DOHH2 (cell line): ENCODE measurements at regions not wholly inside any gene's neighbourhood (a gene's known extent, or its start where the extent isn't known, plus 50 kb on each side); places are given as distances from the start of the nearest gene placed in this dataset.

Source experiments
- H3F3A ChIP-seq: fragments of 200-600 bp; sonication (generic), shearing (Covaris generic); 2 replicates; pipeline ENCODE4 v1.6.0; 2016; ENCODE audit warnings: antibody characterized with exemption, mild to moderate bottlenecking; ENCODE audit not compliant: control insufficient read depth, insufficient read depth
- H3K27ac ChIP-seq: fragments of 200-600 bp; sonication (generic); 2 replicates; pipeline ENCODE4 v1.5.1; 2014; ENCODE audit warnings: low read depth, mild to moderate bottlenecking, low read length, moderate library complexity
- H3K27me3 ChIP-seq: fragments of 200-600 bp; sonication (generic); 2 replicates; pipeline ENCODE4 v1.6.1; 2014; ENCODE audit warnings: mild to moderate bottlenecking, low read length, mixed read lengths; ENCODE audit not compliant: control insufficient read depth
- H3K36me3 ChIP-seq: fragments of 200-600 bp; sonication (generic); 2 replicates; pipeline ENCODE4 v1.6.1; 2014; ENCODE audit warnings: mild to moderate bottlenecking, low read length, moderate library complexity, mixed read lengths; ENCODE audit not compliant: control insufficient read depth
- H3K4me1 ChIP-seq: fragments of 200-600 bp; sonication (generic); 2 replicates; pipeline ENCODE4 v1.6.1; 2014; ENCODE audit warnings: mild to moderate bottlenecking, low read length, mixed read lengths; ENCODE audit not compliant: control insufficient read depth
- H3K4me2 ChIP-seq: fragments of 200-600 bp; sonication (generic); 2 replicates; pipeline ENCODE4 v1.6.0; 2014; ENCODE audit warnings: mild to moderate bottlenecking, low read length, moderate library complexity
- H3K4me3 ChIP-seq: fragments of 200-600 bp; sonication (generic); 2 replicates; pipeline ENCODE4 v1.5.1; 2014; ENCODE audit warnings: mild to moderate bottlenecking, low read length, mixed read lengths
- H3K79me2 ChIP-seq: fragments of 200-600 bp; sonication (generic); 2 replicates; pipeline ENCODE4 v1.6.1; 2014; ENCODE audit warnings: mild to moderate bottlenecking, low read length, mixed read lengths; ENCODE audit not compliant: control insufficient read depth
- H3K9me2 ChIP-seq: fragments of 200-600 bp; sonication (generic); replicated peaks from 2 replicates; pipeline ENCODE4 v1.6.1; 2014; ENCODE audit warnings: mild to moderate bottlenecking, low read length, mixed read lengths; ENCODE audit not compliant: control insufficient read depth
- H3K9me3 ChIP-seq: fragments of 200-600 bp; sonication (generic); 2 replicates; pipeline ENCODE4 v1.6.1; 2014; ENCODE audit warnings: antibody characterized with exemption, low read length, mixed read lengths; ENCODE audit not compliant: control insufficient read depth, insufficient read depth
- H4K20me1 ChIP-seq: fragments of 200-600 bp; sonication (generic); 2 replicates; pipeline ENCODE4 v1.6.0; 2014; ENCODE audit warnings: low read depth, mild to moderate bottlenecking, antibody characterized with exemption, low read length, moderate library complexity; ENCODE audit not compliant: control insufficient read depth, insufficient read depth
- CTCF ChIP-seq: fragments of 200-600 bp; sonication (generic); IDR thresholded peaks from one replicate; pipeline ENCODE4 v1.5.1; 2014; ENCODE audit warnings: antibody characterized with exemption, mild to moderate bottlenecking, low read depth, low read length; ENCODE audit not compliant: poor library complexity, severe bottlenecking
- EZH2phosphoT487 ChIP-seq: fragments of 200-600 bp; sonication (generic); IDR thresholded peaks from 2 replicates; pipeline ENCODE4 v1.6.1; 2017; ENCODE audit warnings: borderline replicate concordance, mild to moderate bottlenecking, antibody characterized with exemption, low read length, moderate library complexity, mixed read lengths

- Histone ChIP-seq H3K36me3 (no peaks in the 10 kb centered on the region), H4K20me1 (no peaks in the 10 kb centered on the region), H3K79me2 (no peaks in the 10 kb centered on the region), H3K9me2 (no peaks in the 10 kb centered on the region), H3K4me2 (no peak overlapping the region), H3K27ac (no peak overlapping the region), H3F3A (no peaks in the 10 kb centered on the region), H3K27me3 (no peaks in the 10 kb centered on the region), H3K4me1 (no peaks in the 10 kb centered on the region), H3K4me3 (no peak overlapping the region), H3K9me3 (no peaks in the 10 kb centered on the region; the same call in 1 of the 2 replicates)
- TF ChIP-seq CTCF: no peak
These were observed 592.3 kb downstream of the FGF9 start for GRCh38 chr13:22263185-22263584.

DNA sequence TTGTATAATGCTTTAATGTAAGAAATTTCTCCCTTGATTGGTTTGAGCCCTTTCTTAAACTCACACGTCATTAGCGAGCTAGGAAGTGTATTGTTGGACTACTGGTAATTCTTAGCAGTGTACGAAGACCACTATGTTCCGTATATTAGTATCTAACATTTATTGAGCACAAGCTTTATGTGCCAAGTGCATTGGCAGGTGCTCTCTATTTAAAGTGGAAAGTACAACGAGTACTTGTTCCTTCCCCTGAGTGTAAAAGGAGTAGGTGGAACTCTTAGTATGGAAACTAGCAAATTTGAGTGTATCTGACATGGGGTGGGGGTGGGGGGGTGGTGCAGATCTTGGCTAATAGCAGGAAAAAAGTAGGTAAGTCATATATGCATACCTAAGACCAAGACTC lies 594.7 kb downstream of the FGF9 start:
- H3K4me2 ChIP-seq: no peak overlapping the region
- H3F3A ChIP-seq: no peaks in the 10 kb centered on the region
- no peaks in the 10 kb centered on the region; the same call in 1 of the 2 replicates for H3K9me3 ChIP-seq
- H3K9me2 ChIP-seq: no peaks in the 10 kb centered on the region
- H3K4me1 ChIP-seq: no peaks in the 10 kb centered on the region
- H4K20me1 ChIP-seq: no peaks in the 10 kb centered on the region
- H3K4me3 ChIP-seq: no peak overlapping the region
- TF ChIP-seq CTCF (no peak), EZH2phosphoT487 (no peak)
- H3K27me3 ChIP-seq: no peaks in the 10 kb centered on the region
- H3K79me2 ChIP-seq: no peaks in the 10 kb centered on the region
- no peak overlapping the region for H3K27ac ChIP-seq
- no peaks in the 10 kb centered on the region for H3K36me3 ChIP-seq

DNA sequence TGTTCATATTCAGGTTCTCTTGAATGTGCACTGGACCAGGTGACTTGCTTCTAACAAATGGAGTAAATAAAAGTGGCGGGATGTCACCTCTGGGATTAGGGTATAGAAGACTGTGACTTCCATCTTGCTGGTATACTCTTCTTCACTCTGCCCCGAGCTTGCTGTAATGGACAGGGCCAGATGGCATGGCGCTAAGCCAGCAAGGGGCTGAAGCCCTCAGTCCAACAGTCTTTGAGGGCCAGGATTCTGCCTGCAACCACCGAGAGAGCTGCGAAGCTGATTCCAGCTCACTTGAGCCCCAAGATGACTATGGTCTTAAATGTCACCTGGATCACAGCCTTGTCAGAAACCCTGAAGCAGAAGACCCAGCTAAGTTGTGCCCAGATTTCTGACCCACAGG lies 600.0 kb downstream of the FGF9 start:
- Histone ChIP-seq H3K27me3 (no peaks in the 10 kb centered on the region), H3F3A (no peaks in the 10 kb centered on the region), H3K4me1 (no peaks in the 10 kb centered on the region), H3K36me3 (no peaks in the 10 kb centered on the region), H3K79me2 (no peaks in the 10 kb centered on the region), H3K27ac (no peak overlapping the region), H3K4me3 (no peak overlapping the region), H3K9me2 (no peaks in the 10 kb centered on the region), H3K4me2 (no peak overlapping the region), H4K20me1 (no peaks in the 10 kb centered on the region), H3K9me3 (no peaks in the 10 kb centered on the region; the same call in 1 of the 2 replicates)
- TF ChIP-seq CTCF: no peak
- no peak for TF ChIP-seq EZH2phosphoT487

- Histone ChIP-seq H3K9me2 (no peaks in the 10 kb centered on the region), H3K9me3 (no peaks in the 10 kb centered on the region; the same call in 1 of the 2 replicates), H3F3A (no peaks in the 10 kb centered on the region), H3K27ac (no peak overlapping the region), H3K79me2 (no peaks in the 10 kb centered on the region), H3K36me3 (no peaks in the 10 kb centered on the region), H3K4me3 (no peak overlapping the region), H4K20me1 (no peaks in the 10 kb centered on the region), H3K27me3 (no peaks in the 10 kb centered on the region), H3K4me2 (no peak overlapping the region), H3K4me1 (no peaks in the 10 kb centered on the region)
- TF ChIP-seq CTCF (no peak), EZH2phosphoT487 (no peak)
These were observed 601.0 kb downstream of the FGF9 start for GRCh38 chr13:22271903-22272302.
